Right renal cortex interstitium (tissue), 3 donors: ENCODE measurements at regions not wholly inside any gene's neighbourhood (a gene's known extent, or its start where the extent isn't known, plus 50 kb on each side); places are given as distances from the start of the nearest gene placed in this dataset.
A peak's percentile ranks its signal among the peaks of the same experiment; 100 is the strongest.
"Not testable (repeated sequence)": the region's sequence is repeated elsewhere in the genome, so short reads cannot be mapped to it uniquely, and the experiment has no call there.

Experiments
- DNase-seq, 3 donors: peaks; one replicate each; pipeline ENCODE4 v3.0.0-alpha.2; 2013; ENCODE audit warnings: low read depth in 3 of 3, low spot score in 2 of 3

- no peak for DNase-seq
Measured at GRCh38 chr6:48563433-48563832, 452.4 kb upstream of the PTCHD4 start.

DNA sequence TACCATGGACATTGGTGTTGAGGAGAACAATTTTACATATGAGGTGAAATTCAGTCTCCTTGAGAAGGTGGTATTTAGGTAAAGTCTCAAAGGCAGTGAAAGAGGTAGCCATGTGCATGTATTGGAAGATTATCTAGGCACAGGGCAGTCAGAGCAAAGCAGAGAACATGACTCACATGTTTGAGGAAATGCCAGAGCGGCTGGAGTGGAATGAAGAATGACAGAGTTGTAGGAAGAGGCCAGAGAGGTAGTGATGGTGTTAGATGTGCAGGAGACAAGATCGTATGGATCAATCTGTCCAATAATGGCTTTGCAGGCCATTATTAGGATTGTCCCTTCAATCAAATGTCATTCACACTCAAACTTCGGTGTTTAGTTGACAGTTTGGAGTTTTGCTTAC is 449.4 kb upstream of the PTCHD4 start:
- DNase-seq: no peak

- no peak for DNase-seq
Measured at GRCh38 chr6:48553467-48554189, 442.6 kb upstream of the PTCHD4 start.

GRCh38 chr6:48552905-48553304 is 441.9 kb upstream of the PTCHD4 start:
- no peak for DNase-seq

DNA sequence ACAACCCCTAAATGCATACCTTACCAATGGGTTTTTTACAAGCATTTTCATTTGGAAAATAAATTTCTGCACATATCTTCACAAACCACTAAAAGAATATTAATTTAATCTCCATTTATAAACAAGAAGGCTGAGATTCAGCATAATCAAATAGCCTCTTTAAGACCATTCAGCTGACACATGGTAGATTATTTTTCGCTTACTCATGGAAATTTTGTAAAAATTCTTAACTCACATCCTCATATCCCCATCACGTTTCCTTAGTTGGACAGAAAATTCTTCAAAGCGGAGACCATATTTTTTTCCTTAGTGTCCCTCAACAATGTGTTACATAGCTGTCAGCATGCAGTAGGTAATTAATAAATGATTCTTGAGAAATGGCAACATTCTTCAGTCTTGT is 439.6 kb upstream of the PTCHD4 start:
- DNase-seq: no peak

- DNase-seq: no peak
Measured at GRCh38 chr6:48542191-48542590, 431.2 kb upstream of the PTCHD4 start.

DNA sequence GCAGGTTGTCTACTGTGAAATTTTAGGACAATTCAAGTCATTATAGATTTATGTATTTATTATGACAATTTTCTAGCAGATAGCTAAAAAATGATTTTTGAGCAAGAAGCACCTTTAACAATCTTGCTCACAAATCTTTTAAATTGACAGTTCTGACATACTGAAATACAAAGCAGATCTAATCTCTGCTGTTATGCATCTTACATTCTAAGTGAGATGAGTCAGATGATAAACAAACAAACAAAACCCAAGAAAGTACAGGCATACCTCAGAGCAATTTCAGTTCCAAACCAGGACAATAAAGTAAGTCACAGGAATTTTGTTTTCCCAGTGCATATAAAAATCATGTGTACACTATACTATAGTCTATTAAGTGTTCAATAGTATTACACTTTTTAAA is 430.7 kb upstream of the PTCHD4 start:
- no peak for DNase-seq

GRCh38 chr6:48535582-48536009 is 424.6 kb upstream of the PTCHD4 start:
- DNase-seq: no peak

GRCh38 chr6:48530978-48531377 is 420.0 kb upstream of the PTCHD4 start:
- not testable (repeated sequence) for DNase-seq

GRCh38 chr6:48525849-48526248 is 414.9 kb upstream of the PTCHD4 start:
- DNase-seq: no peak

GRCh38 chr6:48520951-48521350 is 410.0 kb upstream of the PTCHD4 start:
- DNase-seq: no peak

DNA sequence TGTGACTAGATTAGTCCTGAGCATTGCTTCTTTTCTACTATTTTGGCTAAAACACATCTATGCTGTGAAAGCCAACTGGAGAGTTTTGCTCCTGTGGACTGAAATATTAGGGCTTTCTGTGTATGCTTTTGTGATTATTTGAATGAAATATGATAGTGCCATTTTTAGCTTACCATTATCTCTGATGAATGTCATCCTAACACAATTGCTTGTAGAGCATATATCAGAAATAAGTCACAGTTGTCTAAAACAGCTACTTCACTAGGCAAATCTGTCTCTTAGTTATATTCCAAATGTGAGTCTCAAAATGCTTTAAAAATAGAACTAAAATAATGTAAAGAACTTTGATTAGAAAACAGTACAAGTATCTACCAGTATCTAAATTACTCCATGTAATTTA is 401.4 kb upstream of the PTCHD4 start:
- no peak for DNase-seq

DNA sequence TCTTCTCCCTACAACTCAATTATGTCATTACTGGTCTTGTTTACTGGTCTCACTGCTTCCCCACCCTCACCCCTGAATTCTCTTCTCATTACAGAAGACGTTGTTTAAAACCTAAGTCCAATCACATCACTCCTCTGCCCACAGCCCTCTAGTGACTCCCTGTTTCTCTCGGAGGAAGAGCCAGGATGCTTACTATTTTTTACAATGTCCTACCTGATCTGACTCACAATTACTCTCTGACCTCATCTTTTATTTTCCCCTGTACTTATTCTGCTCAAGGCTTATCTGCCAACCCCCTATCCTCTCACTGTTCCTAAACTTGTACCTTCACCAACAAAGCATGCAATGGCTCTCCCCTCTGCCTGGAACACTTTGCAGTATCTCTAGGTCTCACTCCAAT is 400.4 kb upstream of the PTCHD4 start:
- no peak for DNase-seq

DNA sequence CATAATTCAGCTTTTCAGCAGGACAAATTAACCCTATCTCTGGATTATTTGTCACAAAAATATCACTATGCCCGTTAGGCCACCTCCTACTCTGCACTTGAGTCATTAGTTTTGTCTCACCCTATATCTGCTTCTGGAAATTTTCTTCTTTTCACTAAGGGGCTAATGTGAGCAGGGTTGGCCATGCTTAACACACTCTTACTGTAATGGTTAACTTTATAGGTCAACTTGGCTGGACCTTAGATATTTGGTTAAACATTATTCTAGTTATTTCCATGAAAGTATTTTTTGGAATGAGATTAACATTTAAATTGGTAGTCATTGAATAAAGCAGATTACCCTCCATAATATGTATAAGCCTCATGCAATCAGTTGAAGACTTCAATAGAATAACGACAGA is 394.6 kb upstream of the PTCHD4 start:
- DNase-seq: peak in 1 of 3 donors; percentile 4

- not testable (repeated sequence) for DNase-seq
Measured at GRCh38 chr6:48493432-48493831, 382.4 kb upstream of the PTCHD4 start.

GRCh38 chr6:48490658-48491057 is 379.7 kb upstream of the PTCHD4 start:
- DNase-seq: no peak

DNA sequence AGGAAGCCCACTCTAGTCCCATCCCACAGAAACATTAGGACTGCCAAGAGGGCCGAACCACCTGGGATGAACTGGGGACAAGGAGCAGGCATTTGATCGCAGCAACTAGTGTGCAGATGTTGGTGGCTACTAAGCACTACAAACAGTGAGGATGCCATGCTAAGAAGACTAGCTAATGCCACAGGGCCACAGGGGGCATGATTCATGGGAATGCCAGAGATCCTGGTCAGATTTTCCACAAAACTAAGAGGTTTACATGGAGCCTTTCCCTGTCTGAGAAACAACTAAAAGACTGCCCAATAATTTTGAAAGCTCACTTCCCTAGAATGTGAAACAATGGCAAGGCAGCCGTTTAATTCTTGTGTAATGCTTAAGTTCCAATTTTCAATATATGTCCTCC is 375.9 kb upstream of the PTCHD4 start:
- DNase-seq: no peak

- DNase-seq: no peak
Measured at GRCh38 chr6:48486373-48486772, 375.4 kb upstream of the PTCHD4 start.

DNA sequence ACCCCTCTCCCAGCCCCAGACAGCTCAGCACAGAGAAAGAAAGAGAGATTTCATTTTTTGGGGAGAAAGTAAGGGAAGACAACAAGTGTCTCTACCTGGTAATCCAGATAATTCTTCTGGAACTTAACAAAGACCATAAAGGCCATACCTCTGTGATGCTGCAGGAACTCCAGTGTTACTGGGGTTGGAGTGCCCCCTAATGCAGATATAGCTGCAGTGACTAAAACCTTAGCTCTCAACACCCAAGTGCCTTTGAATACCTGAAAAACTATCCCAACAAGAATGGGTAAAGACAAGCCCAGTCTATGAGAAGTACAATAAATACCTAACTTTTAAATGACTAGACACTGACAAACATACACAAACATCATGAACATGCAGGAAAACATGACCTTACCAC is 365.3 kb upstream of the PTCHD4 start:
- no peak for DNase-seq

GRCh38 chr6:48475275-48475674 is 364.3 kb upstream of the PTCHD4 start:
- DNase-seq: no peak

DNA sequence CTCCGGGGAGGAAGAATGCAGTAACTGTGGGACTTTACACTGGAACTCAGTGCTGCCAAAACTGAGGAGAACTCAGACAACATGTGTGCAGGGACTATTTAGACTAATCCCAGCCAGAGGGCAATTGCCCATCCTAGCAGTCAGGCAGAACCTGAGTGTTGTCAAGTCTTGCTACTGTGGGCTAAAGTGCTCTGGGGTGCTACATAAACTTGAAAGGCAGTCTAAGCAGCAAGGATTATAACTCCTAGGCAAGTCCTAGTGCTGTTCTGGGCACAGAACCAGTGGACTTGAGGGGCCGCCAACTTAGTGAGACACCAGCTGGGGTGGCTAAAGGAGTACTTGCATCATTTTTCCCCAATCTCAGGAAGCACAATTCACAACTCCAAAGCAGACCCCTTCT is 363.8 kb upstream of the PTCHD4 start:
- no peak for DNase-seq

- DNase-seq: no peak
Measured at GRCh38 chr6:48474136-48474535, 363.1 kb upstream of the PTCHD4 start.

DNA sequence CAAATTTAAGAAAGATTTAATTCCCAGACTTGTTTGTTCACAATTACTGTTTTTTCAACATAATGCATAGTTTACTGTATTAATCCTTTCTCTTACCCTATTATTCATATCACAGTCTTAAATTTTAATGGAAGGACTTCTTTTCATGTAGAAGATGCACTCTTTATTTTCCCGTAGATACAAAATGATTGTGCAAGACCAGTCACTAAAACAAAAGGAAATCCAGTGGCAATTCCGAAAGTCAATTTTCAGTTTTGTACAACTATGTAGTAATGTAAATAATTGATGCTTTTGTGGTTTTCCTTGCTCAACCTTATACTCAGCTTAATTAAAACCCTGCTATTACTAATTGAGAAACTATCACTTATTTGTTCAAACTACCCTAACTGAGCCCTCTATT is 361.5 kb upstream of the PTCHD4 start:
- no peak for DNase-seq
